ENCODE measurements at regions not wholly inside any gene's neighbourhood (a gene's known extent, or its start where the extent isn't known, plus 50 kb on each side); places are given as distances from the start of the nearest gene placed in this dataset.

DNA sequence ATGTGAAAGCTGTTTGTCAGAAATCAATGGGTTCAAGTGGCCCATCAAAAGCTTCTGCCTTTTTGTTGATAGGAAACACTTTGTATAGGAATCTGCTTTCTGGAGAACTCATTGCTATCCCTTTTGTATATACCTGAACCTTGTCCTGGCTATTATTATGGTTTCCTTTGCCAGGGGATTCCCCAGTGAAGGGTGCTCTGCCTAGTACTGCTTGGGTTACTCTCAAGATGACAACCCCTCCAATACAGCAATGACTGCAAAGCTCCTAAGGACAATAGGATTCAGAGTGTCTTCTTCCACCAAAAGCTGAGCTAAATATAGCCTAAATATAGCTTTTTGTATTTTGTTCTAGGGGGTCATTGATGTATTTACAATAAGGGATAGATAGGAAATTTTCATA, 54.0 kb upstream of the PTPRK start:
- TF ChIP-seq, protein P1, sequence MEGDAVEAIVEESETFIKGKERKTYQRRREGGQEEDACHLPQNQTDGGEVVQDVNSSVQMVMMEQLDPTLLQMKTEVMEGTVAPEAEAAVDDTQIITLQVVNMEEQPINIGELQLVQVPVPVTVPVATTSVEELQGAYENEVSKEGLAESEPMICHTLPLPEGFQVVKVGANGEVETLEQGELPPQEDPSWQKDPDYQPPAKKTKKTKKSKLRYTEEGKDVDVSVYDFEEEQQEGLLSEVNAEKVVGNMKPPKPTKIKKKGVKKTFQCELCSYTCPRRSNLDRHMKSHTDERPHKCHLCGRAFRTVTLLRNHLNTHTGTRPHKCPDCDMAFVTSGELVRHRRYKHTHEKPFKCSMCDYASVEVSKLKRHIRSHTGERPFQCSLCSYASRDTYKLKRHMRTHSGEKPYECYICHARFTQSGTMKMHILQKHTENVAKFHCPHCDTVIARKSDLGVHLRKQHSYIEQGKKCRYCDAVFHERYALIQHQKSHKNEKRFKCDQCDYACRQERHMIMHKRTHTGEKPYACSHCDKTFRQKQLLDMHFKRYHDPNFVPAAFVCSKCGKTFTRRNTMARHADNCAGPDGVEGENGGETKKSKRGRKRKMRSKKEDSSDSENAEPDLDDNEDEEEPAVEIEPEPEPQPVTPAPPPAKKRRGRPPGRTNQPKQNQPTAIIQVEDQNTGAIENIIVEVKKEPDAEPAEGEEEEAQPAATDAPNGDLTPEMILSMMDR (IDR thresholded peaks at IDR 0.05; ENCODE audit: low read depth, low read length, poor library complexity, severe bottlenecking), result no peak
- no peak for TF ChIP-seq EZH2phosphoT487 (IDR thresholded peaks at IDR 0.05; ENCODE audit: borderline replicate concordance, low read length)

Data from DOHH2 (cell line).